GM23338 (cell line): ENCODE measurements at regions not wholly inside any gene's neighbourhood (a gene's known extent, or its start where the extent isn't known, plus 50 kb on each side); places are given as distances from the start of the nearest gene placed in this dataset.

Experiments
- ATAC-seq: fragments of 200-7000 bp; cut with Tn5 transposase; 3 replicates; pipeline ENCODE4 v1.9.1; 2020
- DNase-seq: peaks from one replicate; pipeline ENCODE4 v3.0.0-alpha.2; 2015; ENCODE audit warnings: low spot score
- H2AFZ ChIP-seq: fragments of 200-600 bp; sonication (generic); 2 replicates; pipeline ENCODE4 v1.8.0; 2016; ENCODE audit warnings: antibody characterized with exemption, mild to moderate bottlenecking, moderate library complexity
- H3F3A ChIP-seq: fragments of 200-600 bp; sonication (generic); replicated peaks from 2 replicates; pipeline ENCODE4 v1.8.0; 2017; ENCODE audit warnings: antibody characterized with exemption, mixed run types, low read depth
- H3K27ac ChIP-seq: fragments of 200-600 bp; sonication (generic); 2 replicates; pipeline ENCODE4 v1.6.1; 2016; ENCODE audit warnings: low read depth
- H3K27me3 ChIP-seq: fragments of 200-600 bp; sonication (generic); 2 replicates; pipeline ENCODE4 v1.8.0; 2016; ENCODE audit warnings: mild to moderate bottlenecking, mixed run types, moderate library complexity; ENCODE audit not compliant: insufficient read depth
- H3K36me3 ChIP-seq: fragments of 200-600 bp; sonication (generic); 2 replicates; pipeline ENCODE4 v1.8.0; 2016; ENCODE audit warnings: mild to moderate bottlenecking; ENCODE audit not compliant: insufficient read depth
- H3K4me1 ChIP-seq: fragments of 200-600 bp; sonication (generic); 2 replicates; pipeline ENCODE4 v1.8.0; 2016; ENCODE audit warnings: mild to moderate bottlenecking, moderate library complexity; ENCODE audit not compliant: insufficient read depth
- H3K4me2 ChIP-seq: fragments of 200-600 bp; sonication (generic); 2 replicates; pipeline ENCODE4 v1.7.1; 2017; ENCODE audit warnings: mixed run types
- H3K4me3 ChIP-seq: fragments of 200-600 bp; sonication (generic); 2 replicates; pipeline ENCODE4 v1.6.1; 2016; ENCODE audit warnings: mixed run types
- H3K79me2 ChIP-seq: fragments of 200-600 bp; sonication (generic); replicated peaks from 2 replicates; pipeline ENCODE4 v1.8.0; 2017; ENCODE audit warnings: mild to moderate bottlenecking; ENCODE audit not compliant: insufficient read depth
- H3K9me2 ChIP-seq: fragments of 200-600 bp; sonication (generic); 2 replicates; pipeline ENCODE4 v1.8.0; 2017; ENCODE audit not compliant: insufficient read depth
- H4K20me1 ChIP-seq: fragments of 200-600 bp; sonication (generic); replicated peaks from 2 replicates; pipeline ENCODE4 v1.8.0; 2017; ENCODE audit warnings: mild to moderate bottlenecking; ENCODE audit not compliant: insufficient read depth
- H3K27ac Mint-ChIP-seq: 2 replicates; pipeline ENCODE4 v1.8.0; 2020; ENCODE audit warnings: inconsistent platforms, mild to moderate bottlenecking, moderate library complexity, mixed read lengths
- H3K27me3 Mint-ChIP-seq: 3 replicates; pipeline ENCODE4 v1.8.0; 2022; ENCODE audit warnings: low read depth, mild to moderate bottlenecking, moderate library complexity, mixed read lengths, inconsistent platforms; ENCODE audit not compliant: insufficient read depth, poor library complexity
- H3K36me3 Mint-ChIP-seq: 3 replicates; pipeline ENCODE4 v1.8.0; 2021; ENCODE audit warnings: low read depth, mild to moderate bottlenecking, inconsistent platforms, moderate library complexity, mixed read lengths
- H3K4me1 Mint-ChIP-seq: 3 replicates; pipeline ENCODE4 v1.8.0; 2020; ENCODE audit warnings: mild to moderate bottlenecking, inconsistent platforms, mixed read lengths
- H3K4me3 Mint-ChIP-seq: 3 replicates; pipeline ENCODE4 v1.8.0; 2021; ENCODE audit warnings: moderate library complexity, mild to moderate bottlenecking, inconsistent platforms, mixed read lengths
- H3K9me3 Mint-ChIP-seq: 3 replicates; pipeline ENCODE4 v1.8.0; 2020; ENCODE audit warnings: moderate library complexity, mild to moderate bottlenecking, inconsistent platforms, mixed read lengths
- CREB1 ChIP-seq: fragments of 250-450 bp; sonication (Bioruptor Pico); IDR thresholded peaks from 2 replicates; pipeline ENCODE4 v1.5.0; 2020; ENCODE audit warnings: low read depth, mild to moderate bottlenecking, moderate library complexity
- EZH2 ChIP-seq: fragments of 200-600 bp; sonication (generic); IDR thresholded peaks from one replicate; pipeline ENCODE4 v1.8.0; 2017; ENCODE audit warnings: antibody characterized with exemption, mild to moderate bottlenecking, low read depth; ENCODE audit not compliant: unreplicated experiment
- EZH2phosphoT487 ChIP-seq: fragments of 200-600 bp; sonication (generic); IDR thresholded peaks from one replicate; pipeline ENCODE4 v1.8.1; 2018; ENCODE audit warnings: antibody characterized with exemption; ENCODE audit not compliant: unreplicated experiment
- JUNB ChIP-seq: IDR thresholded peaks from one replicate; pipeline ENCODE4 v1.6.1; 2016; ENCODE audit warnings: antibody characterized with exemption; ENCODE audit not compliant: unreplicated experiment
- NANOG ChIP-seq: IDR thresholded peaks from 2 replicates; pipeline ENCODE4 v1.6.1; 2016; ENCODE audit warnings: antibody characterized with exemption, borderline replicate concordance
- POLR2AphosphoS5 ChIP-seq: IDR thresholded peaks from 2 replicates; pipeline ENCODE4 v1.6.1; 2016; ENCODE audit warnings: antibody characterized with exemption, low read depth
- STAT1 ChIP-seq: IDR thresholded peaks from one replicate; pipeline ENCODE4 v1.6.1; 2016; ENCODE audit warnings: antibody characterized with exemption; ENCODE audit not compliant: unreplicated experiment
- ZNF114 ChIP-seq: fragments of 250-450 bp; sonication (Bioruptor Pico); IDR thresholded peaks from 2 replicates; pipeline ENCODE4 v1.5.0; 2020; ENCODE audit warnings: mild to moderate bottlenecking, moderate library complexity
- ZNF331 ChIP-seq: fragments of 250-450 bp; sonication (Bioruptor Pico); IDR thresholded peaks from 2 replicates; pipeline ENCODE4 v1.5.0; 2020; ENCODE audit warnings: low read depth, mild to moderate bottlenecking, moderate library complexity
- TF ChIP-seq, protein P1 (sequence below): IDR thresholded peaks from 2 replicates; pipeline ENCODE4 v1.6.1; 2016; ENCODE audit warnings: antibody characterized with exemption
- TF ChIP-seq, protein P2 (sequence below): IDR thresholded peaks from one replicate; pipeline ENCODE4 v1.6.1; 2018; ENCODE audit warnings: antibody characterized with exemption; ENCODE audit not compliant: unreplicated experiment
- TF ChIP-seq, protein P3 (sequence below): fragments of 250-450 bp; sonication (Bioruptor Pico); IDR thresholded peaks from 2 replicates; pipeline ENCODE4 v1.5.0; 2020; ENCODE audit warnings: mild to moderate bottlenecking, moderate library complexity
- TF ChIP-seq, protein P4 (sequence below), 2 experiments: fragments of 200-600 bp in 1 of 2; sonication (generic) in 1 of 2; conservative IDR thresholded peaks; 2 replicates each; pipeline versions ENCODE4 v1.5.1 to v1.6.1; 2016 to 2017; ENCODE audit warnings: antibody characterized with exemption in 2 of 2, low read depth in 2 of 2, mild to moderate bottlenecking in 2 of 2, moderate library complexity in 1 of 2

DNA sequence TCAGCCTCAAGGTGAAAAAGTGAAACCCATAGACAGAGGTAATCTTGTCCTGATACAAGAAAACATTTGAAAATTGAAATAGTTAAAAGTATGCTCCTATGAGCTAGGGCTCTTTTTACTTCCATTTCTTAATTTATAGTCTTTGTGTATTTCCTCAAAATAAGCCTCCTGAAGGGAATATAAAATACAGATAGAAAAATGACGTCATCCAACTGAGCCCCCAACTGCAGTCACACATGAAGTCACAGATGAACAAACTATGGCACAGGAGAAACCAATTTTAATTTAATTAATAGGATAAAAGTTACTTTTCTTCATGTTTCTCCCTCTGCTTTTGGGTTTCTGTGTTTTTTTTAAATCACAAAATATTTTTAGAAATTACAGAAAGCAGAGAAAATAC, 280.3 kb downstream of the HTR7 start:
- Histone ChIP-seq H3F3A (no peaks in the 10 kb centered on the region), H3K36me3 (no peaks in the 10 kb centered on the region), H3K27ac (no peak overlapping the region), H2AFZ (no peak overlapping the region), H3K9me2 (no peaks in the 10 kb centered on the region), H3K4me2 (no peak overlapping the region), H3K4me1 (no peaks in the 10 kb centered on the region), H3K79me2 (no peaks in the 10 kb centered on the region), H4K20me1 (no peaks in the 10 kb centered on the region), H3K27me3 (no peaks in the 10 kb centered on the region), H3K4me3 (no peak overlapping the region)
- no peaks in the 10 kb centered on the region for H3K36me3 Mint-ChIP-seq
- no peaks in the 10 kb centered on the region; the same call in 2 of the 3 replicates for H3K9me3 Mint-ChIP-seq
- no peak for DNase-seq
- no peaks in the 10 kb centered on the region for H3K27me3 Mint-ChIP-seq
- no peak for ATAC-seq
- peaks cover 8% of the 10 kb centered on the region for H3K4me1 Mint-ChIP-seq
- no peak for TF ChIP-seq ZNF114
- no peak for TF ChIP-seq JUNB
- no peak for TF ChIP-seq POLR2AphosphoS5
- TF ChIP-seq, protein P1, sequence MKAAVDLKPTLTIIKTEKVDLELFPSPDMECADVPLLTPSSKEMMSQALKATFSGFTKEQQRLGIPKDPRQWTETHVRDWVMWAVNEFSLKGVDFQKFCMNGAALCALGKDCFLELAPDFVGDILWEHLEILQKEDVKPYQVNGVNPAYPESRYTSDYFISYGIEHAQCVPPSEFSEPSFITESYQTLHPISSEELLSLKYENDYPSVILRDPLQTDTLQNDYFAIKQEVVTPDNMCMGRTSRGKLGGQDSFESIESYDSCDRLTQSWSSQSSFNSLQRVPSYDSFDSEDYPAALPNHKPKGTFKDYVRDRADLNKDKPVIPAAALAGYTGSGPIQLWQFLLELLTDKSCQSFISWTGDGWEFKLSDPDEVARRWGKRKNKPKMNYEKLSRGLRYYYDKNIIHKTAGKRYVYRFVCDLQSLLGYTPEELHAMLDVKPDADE = no peak
- TF ChIP-seq EZH2 = no peak
- no peak for TF ChIP-seq ZNF331
- no peak for TF ChIP-seq STAT1
- TF ChIP-seq CREB1 (CRISPR knock-in tag) = no peak
- TF ChIP-seq NANOG = no peak
- TF ChIP-seq, protein P2, sequence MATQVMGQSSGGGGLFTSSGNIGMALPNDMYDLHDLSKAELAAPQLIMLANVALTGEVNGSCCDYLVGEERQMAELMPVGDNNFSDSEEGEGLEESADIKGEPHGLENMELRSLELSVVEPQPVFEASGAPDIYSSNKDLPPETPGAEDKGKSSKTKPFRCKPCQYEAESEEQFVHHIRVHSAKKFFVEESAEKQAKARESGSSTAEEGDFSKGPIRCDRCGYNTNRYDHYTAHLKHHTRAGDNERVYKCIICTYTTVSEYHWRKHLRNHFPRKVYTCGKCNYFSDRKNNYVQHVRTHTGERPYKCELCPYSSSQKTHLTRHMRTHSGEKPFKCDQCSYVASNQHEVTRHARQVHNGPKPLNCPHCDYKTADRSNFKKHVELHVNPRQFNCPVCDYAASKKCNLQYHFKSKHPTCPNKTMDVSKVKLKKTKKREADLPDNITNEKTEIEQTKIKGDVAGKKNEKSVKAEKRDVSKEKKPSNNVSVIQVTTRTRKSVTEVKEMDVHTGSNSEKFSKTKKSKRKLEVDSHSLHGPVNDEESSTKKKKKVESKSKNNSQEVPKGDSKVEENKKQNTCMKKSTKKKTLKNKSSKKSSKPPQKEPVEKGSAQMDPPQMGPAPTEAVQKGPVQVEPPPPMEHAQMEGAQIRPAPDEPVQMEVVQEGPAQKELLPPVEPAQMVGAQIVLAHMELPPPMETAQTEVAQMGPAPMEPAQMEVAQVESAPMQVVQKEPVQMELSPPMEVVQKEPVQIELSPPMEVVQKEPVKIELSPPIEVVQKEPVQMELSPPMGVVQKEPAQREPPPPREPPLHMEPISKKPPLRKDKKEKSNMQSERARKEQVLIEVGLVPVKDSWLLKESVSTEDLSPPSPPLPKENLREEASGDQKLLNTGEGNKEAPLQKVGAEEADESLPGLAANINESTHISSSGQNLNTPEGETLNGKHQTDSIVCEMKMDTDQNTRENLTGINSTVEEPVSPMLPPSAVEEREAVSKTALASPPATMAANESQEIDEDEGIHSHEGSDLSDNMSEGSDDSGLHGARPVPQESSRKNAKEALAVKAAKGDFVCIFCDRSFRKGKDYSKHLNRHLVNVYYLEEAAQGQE = no peak
- TF ChIP-seq EZH2phosphoT487 = no peak
- TF ChIP-seq, protein P3, sequence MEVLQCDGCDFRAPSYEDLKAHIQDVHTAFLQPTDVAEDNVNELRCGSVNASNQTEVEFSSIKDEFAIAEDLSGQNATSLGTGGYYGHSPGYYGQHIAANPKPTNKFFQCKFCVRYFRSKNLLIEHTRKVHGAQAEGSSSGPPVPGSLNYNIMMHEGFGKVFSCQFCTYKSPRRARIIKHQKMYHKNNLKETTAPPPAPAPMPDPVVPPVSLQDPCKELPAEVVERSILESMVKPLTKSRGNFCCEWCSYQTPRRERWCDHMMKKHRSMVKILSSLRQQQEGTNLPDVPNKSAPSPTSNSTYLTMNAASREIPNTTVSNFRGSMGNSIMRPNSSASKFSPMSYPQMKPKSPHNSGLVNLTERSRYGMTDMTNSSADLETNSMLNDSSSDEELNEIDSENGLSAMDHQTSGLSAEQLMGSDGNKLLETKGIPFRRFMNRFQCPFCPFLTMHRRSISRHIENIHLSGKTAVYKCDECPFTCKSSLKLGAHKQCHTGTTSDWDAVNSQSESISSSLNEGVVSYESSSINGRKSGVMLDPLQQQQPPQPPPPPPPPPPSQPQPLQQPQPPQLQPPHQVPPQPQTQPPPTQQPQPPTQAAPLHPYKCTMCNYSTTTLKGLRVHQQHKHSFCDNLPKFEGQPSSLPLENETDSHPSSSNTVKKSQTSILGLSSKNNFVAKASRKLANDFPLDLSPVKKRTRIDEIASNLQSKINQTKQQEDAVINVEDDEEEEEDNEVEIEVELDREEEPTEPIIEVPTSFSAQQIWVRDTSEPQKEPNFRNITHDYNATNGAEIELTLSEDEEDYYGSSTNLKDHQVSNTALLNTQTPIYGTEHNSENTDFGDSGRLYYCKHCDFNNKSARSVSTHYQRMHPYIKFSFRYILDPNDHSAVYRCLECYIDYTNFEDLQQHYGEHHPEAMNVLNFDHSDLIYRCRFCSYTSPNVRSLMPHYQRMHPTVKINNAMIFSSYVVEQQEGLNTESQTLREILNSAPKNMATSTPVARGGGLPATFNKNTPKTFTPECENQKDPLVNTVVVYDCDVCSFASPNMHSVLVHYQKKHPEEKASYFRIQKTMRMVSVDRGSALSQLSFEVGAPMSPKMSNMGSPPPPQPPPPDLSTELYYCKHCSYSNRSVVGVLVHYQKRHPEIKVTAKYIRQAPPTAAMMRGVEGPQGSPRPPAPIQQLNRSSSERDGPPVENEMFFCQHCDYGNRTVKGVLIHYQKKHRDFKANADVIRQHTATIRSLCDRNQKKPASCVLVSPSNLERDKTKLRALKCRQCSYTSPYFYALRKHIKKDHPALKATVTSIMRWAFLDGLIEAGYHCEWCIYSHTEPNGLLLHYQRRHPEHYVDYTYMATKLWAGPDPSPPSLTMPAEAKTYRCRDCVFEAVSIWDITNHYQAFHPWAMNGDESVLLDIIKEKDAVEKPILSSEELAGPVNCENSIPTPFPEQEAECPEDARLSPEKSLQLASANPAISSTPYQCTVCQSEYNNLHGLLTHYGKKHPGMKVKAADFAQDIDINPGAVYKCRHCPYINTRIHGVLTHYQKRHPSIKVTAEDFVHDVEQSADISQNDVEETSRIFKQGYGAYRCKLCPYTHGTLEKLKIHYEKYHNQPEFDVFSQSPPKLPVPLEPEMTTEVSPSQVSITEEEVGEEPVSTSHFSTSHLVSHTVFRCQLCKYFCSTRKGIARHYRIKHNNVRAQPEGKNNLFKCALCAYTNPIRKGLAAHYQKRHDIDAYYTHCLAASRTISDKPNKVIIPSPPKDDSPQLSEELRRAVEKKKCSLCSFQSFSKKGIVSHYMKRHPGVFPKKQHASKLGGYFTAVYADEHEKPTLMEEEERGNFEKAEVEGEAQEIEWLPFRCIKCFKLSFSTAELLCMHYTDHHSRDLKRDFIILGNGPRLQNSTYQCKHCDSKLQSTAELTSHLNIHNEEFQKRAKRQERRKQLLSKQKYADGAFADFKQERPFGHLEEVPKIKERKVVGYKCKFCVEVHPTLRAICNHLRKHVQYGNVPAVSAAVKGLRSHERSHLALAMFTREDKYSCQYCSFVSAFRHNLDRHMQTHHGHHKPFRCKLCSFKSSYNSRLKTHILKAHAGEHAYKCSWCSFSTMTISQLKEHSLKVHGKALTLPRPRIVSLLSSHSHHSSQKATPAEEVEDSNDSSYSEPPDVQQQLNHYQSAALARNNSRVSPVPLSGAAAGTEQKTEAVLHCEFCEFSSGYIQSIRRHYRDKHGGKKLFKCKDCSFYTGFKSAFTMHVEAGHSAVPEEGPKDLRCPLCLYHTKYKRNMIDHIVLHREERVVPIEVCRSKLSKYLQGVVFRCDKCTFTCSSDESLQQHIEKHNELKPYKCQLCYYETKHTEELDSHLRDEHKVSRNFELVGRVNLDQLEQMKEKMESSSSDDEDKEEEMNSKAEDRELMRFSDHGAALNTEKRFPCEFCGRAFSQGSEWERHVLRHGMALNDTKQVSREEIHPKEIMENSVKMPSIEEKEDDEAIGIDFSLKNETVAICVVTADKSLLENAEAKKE = no peak
- TF ChIP-seq, protein P4, sequence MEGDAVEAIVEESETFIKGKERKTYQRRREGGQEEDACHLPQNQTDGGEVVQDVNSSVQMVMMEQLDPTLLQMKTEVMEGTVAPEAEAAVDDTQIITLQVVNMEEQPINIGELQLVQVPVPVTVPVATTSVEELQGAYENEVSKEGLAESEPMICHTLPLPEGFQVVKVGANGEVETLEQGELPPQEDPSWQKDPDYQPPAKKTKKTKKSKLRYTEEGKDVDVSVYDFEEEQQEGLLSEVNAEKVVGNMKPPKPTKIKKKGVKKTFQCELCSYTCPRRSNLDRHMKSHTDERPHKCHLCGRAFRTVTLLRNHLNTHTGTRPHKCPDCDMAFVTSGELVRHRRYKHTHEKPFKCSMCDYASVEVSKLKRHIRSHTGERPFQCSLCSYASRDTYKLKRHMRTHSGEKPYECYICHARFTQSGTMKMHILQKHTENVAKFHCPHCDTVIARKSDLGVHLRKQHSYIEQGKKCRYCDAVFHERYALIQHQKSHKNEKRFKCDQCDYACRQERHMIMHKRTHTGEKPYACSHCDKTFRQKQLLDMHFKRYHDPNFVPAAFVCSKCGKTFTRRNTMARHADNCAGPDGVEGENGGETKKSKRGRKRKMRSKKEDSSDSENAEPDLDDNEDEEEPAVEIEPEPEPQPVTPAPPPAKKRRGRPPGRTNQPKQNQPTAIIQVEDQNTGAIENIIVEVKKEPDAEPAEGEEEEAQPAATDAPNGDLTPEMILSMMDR (conservative IDR thresholded peaks at IDR 0.05; ENCODE audit: low read depth in 2 of 2) = no peak
- no peak overlapping the region for H3K27ac Mint-ChIP-seq
- no peak overlapping the region for H3K4me3 Mint-ChIP-seq
